ENCODE measurements at regions not wholly inside any gene's neighbourhood (a gene's known extent, or its start where the extent isn't known, plus 50 kb on each side); places are given as distances from the start of the nearest gene placed in this dataset.

- TF ChIP-seq EZH2 (IDR thresholded peaks at IDR 0.05; ENCODE audit: borderline replicate concordance) (no peak), CTCF (IDR thresholded peaks at IDR 0.05; ENCODE audit: poor library complexity) (no peak)
Observed at GRCh38 chr7:21185653-21186265, 242.1 kb upstream of the SP4 start.
